ENCODE measurements at regions not wholly inside any gene's neighbourhood (a gene's known extent, or its start where the extent isn't known, plus 50 kb on each side); places are given as distances from the start of the nearest gene placed in this dataset.

DNA sequence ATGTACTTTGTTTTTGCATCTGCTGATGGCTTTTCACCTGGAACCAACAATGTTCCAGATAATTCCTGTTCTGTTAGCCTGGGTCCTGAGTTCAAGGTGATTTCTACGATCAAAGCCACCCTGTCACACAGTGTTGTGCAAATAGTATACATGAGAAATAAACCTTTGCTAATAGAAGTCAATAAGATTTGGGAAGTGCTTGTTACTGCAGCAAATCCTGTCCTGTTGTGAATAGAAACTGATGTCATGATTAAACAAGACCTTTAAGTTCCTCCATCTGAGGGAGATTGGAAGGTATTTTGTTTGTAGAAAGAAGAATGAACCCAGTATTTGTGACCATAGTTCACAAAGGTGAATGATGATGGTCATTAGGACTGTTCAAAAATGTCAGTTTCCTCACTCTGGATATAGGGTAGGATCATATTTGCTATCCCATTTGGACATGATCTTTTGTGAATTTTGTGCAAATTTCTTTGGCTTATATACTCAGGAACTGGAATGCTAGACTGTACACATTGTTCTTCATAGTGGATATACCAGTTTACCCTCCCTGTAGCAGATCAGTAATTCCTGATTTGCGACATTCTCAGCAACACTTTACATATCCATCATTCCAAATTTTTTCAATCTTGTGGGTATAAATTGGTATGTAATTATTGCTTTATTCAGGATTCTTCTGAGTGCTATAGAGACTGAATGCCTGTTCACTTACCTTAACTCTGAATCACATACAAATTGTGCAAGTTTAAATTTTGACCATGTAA, 428.5 kb downstream of the METTL15 start:
- DNase-seq (ENCODE audit: low read depth in 2 of 2) = no peak

DNA sequence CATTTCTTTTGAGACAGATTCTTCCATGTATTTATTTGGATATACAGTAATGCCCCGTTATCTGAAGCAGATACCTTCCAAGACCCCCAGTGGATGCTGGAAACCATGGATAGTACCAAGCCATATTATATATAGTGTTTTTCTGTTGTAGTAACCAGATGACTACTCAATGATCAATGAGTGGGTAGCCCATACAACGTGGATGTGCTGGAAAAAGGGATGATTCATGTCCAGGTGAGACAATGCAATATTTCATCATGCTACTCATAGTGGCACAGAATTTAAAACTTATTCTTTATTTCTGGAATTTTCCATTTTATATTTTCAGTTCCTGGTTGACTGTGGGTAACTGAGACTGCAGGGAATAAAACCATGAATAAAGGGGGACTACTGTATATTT, 427.5 kb downstream of the METTL15 start:
- DNase-seq (ENCODE audit: low read depth in 2 of 2) = no peak

DNA sequence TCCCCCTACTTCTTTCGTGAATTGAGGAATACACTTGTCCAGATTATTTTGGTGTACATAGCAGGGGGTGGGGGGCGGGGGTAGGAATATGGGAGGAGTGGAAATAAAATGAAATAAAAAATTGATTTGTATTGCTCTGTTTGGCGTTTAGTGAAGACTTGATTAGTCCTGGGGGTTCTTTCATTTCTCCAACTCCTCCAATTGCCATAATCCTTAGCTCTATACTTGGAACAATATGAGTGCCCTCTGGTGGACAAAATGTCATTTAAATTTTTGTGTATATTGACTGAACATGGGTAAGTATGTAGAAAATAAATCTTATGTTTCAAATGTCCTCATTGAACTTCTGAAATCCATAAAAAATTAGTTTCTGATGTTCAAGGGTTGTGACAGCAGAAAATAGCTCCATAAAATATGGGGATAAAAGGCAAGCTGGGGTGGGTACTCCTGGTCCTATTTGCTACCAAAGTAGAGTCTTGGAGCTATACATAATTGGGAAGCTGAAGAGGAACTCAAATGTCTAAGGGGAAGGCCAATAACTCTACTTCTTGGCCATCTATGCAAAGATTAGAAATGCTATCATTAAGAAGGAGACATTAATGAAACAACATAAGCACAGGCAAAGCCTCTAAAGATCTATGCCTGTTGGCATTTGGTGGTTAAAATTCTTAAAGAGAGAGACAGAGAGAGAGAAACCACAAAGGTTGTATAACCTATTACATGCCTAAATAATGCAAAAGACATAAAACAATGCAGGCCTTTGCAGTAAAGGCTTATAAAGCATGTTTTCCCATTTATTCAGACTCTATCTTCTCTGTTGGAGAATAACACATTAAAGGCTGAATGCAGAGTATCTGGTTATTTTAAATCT, 421.6 kb downstream of the METTL15 start:
- no peak for DNase-seq (ENCODE audit: low read depth in 2 of 2)

DNA sequence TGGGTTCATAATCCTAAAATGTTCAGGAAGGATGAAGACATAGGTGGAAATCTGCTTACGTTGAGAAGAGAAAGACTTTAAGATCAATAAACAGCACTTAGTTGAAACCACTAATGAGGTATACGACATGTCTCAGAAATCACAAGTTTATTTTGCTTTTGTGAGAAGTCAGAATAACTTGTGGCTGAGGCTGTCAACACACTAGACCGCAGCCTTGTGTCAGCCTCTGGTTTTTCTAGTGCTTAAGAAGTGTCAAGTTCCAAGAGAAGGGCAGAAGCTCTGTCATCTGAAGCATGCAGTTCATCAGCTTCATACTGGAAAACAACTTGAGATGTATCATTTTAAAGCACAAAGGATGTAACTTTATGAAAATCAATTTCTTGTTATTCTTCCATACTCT, 420.9 kb downstream of the METTL15 start:
- DNase-seq (ENCODE audit: low read depth in 2 of 2) = no peak

DNA sequence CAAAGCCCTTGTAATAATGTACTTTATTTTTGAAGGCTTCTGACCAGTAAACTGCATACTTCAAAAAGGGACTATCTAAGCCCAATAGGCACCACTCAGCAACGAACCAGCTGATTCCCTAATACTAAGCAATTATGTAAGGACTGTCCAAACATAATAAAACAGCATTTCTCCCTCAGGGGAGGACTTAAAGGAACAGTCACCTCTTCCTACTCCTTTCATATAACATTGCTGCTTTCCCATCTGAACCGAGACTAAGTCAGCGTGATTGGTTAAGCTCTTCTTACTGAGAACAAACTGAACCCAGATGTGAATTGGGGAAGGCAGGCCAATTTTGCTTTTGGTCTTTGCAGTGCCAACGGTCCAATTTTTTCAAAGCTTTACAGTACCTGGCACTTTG, 420.0 kb downstream of the METTL15 start:
- DNase-seq (ENCODE audit: low read depth in 2 of 2) = no peak

DNA sequence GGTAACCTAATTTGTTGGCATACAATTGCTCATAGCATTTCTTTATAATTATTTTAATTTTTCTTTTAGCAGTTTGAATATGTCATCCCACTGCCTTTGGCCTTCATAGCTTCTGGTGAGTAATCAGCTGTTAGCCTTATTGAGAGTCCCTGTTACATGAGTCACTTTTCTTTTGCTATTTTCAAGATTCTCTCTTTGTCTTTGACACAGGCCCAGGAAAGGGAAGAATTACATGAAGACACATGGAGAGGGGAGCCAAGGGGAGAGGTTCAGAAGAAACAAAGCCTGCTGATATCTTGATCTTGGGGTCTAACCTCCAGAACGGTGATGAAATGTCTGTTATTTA, 418.2 kb downstream of the METTL15 start:
- no peak for DNase-seq (ENCODE audit: low read depth in 2 of 2)

DNA sequence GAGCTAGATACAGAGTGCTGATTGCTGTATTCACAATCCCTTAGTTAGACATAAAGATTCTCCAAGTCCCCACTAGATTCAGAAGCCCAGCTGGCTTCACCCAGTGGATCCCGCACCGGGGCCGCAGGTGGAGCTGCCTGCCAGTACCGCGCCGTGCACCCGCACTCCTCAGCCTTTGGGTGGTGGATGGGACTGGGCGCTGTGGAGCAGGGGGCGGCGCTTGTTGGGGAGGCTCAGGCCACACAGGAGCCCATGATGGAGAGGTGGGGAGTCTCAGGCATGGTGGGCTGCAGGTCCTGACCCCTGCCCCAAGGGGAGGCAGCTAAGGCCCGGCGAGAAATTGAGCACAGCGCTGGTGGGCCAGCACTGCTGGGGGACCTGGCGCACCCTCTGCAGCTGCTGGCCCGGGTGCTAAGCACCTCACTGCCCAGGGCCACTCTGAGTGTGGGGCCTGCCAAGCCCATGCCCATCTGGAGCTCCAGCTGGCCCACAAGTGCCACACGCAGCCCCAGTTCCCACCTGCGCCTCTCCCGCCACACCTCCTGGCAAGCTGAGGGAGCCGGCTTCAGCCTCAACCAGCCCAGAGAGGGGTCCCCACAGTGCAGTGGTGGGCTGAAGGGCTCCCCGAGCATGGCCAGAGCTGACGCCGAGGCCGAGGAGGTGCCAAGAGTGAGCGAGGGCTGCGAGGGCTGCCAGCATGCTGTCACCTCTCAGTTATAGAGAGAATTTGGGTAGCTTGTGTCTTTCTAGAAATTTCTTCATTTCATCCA, 417.6 kb downstream of the METTL15 start:
- DNase-seq (ENCODE audit: low read depth in 2 of 2) = no peak

DNA sequence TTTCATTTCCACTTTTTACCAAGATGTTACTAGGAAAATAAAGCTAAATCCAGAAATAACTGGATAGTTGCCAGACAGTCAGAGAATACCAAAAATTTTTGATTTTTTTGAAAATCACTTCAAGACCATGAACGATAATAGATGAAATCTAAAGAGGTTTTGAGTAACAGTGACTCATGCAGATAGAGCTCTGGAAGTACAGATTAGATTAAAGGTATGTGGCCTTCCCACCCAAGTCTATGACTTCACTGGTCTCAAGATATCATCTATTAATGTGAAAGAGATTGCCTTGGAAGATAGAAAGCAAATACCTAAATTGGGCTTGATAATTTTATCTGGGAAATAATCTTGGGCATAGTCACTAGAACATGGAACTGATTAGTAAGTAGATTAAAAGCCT, 415.9 kb downstream of the METTL15 start:
- DNase-seq (ENCODE audit: low read depth in 2 of 2) = no peak

DNA sequence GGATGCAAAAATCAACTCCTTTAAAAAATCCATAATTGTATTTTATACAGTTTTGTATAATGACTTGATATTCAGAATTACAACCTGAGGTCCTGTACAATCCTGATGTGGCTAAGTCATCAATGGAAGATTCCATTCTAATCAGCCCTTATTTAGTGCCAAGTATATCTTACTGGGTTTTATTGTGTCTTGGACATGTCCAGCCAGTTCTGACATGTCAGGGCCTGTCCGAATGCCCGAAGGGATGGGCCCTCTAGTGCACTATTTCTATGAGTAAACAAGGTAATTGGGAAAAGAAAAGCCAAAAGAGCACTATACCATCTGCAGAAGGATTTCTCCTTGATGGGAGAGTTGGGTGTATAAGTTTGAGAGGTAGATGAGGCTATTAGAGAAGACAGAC, 412.9 kb downstream of the METTL15 start:
- no peak for DNase-seq (ENCODE audit: low read depth in 2 of 2)

DNA sequence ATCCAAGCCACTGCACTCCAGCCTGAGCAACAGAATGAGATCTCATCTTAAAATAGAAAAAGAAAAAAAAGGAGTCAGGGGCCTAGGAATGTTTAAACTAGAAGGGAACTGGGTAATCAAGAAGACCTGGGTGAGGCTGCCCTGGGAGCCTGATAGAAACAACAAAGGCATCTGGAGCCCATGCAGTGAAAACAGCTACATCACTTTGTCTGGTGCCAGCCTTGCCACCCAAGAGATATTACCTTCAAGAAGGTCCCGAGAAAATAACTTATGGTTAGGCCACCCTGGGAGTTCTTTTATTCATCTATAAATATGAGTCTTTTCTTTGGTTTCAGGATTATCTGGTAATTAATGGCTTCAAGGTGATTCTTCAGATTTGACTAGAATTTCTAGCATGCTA, 412.1 kb downstream of the METTL15 start:
- no peak for DNase-seq (ENCODE audit: low read depth in 2 of 2)

DNA sequence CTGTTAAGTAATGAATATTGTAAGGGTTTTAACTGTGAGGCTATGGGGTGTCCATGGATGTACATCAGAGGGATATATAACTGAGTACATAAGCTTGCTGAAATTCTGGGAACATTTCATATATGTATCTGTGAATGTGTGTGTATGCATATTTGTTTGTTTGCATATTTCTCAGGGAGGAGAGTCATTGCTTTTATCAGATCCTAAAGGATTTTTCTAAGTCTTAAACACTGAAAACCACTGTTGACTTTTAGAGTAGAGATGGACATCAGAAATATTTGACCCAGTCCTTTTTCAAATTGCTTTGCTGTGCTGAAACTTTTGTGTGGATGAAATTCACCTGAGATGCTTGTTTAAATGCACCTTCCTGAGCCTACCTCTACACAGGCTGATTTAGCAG, 410.6 kb downstream of the METTL15 start:
- no peak for DNase-seq (ENCODE audit: low read depth in 2 of 2)

DNA sequence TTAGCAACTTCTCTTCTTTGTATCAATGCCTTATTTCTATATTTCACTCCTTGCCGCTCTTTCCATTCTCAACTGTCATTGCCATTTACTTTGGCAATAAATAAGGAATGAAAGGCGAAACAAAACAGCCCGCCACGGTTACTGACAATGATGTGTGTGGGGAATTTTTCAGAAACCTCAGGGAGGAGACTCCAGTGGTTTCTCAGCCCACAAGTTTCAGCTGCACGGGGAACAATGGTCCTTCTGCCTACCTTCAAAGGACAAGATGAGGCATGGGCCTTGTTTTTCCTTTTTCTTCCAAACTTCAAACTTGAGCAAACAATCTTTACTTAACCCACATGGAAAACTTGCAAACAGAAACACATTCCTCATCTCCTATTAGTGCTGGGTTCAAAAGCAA, 409.4 kb downstream of the METTL15 start:
- no peak for DNase-seq (ENCODE audit: low read depth in 2 of 2)

DNA sequence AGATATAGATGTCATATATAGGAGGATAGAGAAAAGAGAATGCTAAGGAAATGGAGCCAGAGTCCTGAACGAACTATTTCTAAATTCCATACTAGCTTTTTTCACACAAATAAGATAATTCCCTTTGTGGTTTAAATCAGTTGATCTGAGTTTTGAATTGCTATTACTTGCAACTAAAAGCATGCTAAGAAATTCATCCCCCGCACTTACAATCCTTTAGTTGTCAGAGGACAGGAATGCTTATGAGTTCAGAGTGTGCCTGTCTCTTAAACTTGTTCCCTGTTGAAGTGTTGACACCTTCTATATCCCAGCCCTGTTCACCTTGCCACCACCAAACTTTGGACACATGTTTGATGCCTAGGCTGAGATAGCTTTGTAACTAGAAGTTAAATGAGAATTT, 406.2 kb downstream of the METTL15 start:
- DNase-seq (ENCODE audit: low read depth in 2 of 2) = no peak

DNA sequence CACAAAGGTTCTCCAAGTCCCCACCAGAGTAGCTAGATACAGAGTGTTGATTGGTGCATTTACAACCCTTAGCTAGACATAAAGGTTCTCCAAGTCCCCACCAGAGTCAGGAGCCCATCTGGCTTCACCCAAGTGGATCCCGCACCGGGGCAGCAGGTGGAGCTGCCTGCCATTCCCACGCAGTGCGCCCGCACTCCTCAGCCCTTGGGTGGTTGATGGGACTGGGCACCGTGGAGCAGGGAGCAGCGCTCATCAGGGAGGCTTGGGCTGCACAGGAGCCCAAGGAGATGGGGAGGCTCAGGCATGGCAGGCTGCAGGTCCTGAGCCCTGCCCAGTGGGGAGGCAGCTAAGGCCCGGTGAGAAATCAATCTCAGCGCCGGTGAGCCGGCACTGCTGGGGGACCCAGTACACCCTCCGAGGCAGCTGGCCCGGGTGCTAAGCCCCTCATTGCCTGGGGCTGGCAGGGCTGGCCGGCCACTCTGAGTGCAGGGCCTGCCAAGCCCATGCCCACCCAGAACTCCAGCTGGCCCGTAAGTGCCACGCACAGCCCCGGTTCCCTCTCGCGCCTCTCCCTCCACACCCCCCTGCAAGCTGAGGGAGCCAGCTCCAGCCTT, 404.1 kb downstream of the METTL15 start:
- DNase-seq (ENCODE audit: low read depth in 2 of 2) = no peak

DNA sequence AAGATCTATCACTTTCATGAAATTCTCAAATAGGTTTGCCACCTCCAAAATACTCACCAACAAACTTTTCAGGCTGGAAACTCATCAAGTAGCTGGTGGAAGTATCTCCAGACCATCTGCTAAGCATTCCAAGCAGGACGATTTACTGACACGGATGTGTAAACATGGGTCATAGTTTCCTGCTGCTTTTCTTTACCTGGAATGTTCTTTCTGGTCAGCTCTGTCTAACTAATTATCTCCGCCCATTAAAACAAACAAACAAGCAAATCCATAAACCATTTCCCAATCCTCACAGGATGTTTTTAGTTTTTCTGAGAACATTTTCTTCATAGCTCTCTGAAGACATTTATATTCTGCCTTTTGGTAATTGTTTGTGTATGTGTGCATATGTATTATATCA, 397.0 kb downstream of the METTL15 start:
- no peak for DNase-seq (ENCODE audit: low read depth in 2 of 2)

DNA sequence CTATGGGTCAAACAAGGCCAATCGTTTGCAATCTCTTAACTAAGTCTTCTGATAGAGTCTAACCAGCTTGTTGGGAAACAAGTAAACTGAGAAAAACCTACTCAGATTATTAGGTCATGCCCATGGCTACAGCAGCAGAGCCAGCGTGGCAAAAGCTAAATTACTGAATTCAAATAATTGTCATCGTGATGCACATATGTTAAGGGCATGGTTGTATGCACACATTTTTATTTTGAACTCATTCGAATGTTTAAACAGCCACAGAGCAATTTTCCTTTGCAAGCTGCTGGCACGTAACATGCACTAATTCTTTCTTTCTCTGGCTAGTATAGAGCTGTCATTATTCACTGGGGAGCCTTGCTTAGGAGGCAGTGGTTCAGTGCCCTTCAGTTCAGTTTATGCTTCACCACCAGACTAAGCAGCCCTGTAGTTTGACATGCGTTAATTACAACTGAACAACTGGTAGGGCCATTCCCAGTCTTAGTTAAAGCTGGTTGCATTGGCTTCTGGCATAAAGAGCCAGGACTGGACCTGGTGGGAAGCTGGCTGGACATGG, 396.4 kb downstream of the METTL15 start:
- DNase-seq (ENCODE audit: low read depth in 2 of 2) = no peak

DNA sequence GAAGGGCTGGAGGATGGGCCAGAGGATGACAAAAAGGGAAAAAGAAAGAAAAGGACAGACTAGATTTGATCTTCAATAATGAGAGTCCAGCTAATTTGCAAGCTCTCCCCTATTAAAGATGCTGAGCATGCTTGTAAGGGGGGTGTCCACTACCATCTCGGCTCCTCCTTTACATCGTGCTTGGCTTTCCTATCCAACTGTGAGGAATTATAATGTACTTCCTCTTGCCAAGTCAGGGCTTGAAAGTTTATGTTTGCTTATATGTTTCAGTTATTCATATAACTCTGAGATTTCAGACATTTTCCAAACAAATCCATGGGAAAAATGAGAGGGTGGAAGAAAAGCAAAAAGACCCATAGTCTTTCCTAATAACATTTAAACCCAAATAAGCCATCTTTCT, 387.1 kb downstream of the METTL15 start:
- DNase-seq (ENCODE audit: low read depth in 2 of 2) = no peak

DNA sequence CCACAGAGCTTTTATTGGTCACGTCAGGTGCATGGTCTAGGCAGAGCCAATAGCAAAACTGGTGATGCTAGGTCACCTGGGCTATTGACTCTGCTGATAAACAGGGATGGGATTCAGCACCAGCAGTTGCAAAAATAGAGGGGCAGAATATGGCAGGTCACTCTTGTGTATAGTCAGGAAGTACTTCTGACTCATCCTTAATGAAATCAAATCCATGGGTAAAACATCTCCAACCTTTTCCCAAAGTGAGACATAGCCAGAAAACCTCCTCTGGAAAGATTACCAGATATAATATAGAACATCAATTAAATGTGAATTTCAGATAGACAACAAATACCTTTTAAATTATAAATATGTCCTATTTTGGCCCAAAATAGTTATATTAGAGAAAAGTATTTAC, 383.2 kb downstream of the METTL15 start:
- DNase-seq (ENCODE audit: low read depth in 2 of 2) = no peak

DNA sequence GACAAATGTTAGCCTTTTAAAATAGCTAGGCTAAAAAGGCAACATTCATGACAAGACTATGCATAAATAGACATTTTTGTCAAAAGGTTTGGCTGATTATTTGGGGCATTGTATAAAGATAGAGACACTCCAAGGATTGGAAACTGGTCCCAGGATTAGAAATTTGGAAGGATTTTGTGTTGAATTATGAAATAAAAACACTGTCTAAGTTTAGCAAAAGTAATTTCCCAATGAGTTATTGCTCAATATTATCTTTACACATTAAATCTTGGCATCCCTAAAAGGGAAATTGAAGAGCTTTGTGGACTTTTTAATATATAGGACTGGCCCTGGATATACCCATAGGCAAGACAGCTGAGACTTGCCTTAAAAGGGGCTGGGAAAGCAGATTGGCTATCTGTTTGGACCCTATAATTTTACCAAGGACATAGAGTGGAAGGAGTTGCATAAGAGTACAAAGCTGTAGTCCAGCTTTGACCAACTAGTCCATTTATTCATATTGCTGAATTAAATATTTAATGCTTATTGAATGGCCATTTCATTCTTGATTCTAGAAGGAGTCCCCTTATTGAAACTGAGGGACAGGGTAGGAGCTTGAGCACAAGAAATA, 382.7 kb downstream of the METTL15 start:
- no peak for DNase-seq (ENCODE audit: low read depth in 2 of 2)

DNA sequence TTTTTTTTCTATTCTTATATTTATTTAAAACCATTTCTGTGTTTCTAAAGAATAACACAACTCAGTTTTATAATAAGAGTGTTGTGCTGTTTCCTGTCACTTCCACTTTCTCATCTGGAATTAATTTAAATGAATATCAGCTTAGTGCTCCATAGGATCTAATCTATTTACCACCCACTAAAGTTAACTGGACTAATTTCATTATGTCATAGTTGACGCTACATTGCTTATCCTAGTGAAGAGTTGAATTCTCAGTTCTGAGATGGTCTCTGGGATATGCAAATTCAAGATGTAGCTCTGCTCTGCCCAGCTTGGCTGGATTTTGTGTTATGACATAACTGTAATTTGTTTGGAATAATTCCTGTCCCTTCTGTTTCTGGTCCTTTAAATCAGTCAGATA, 380.1 kb downstream of the METTL15 start:
- no peak for DNase-seq (ENCODE audit: low read depth in 2 of 2)

DNA sequence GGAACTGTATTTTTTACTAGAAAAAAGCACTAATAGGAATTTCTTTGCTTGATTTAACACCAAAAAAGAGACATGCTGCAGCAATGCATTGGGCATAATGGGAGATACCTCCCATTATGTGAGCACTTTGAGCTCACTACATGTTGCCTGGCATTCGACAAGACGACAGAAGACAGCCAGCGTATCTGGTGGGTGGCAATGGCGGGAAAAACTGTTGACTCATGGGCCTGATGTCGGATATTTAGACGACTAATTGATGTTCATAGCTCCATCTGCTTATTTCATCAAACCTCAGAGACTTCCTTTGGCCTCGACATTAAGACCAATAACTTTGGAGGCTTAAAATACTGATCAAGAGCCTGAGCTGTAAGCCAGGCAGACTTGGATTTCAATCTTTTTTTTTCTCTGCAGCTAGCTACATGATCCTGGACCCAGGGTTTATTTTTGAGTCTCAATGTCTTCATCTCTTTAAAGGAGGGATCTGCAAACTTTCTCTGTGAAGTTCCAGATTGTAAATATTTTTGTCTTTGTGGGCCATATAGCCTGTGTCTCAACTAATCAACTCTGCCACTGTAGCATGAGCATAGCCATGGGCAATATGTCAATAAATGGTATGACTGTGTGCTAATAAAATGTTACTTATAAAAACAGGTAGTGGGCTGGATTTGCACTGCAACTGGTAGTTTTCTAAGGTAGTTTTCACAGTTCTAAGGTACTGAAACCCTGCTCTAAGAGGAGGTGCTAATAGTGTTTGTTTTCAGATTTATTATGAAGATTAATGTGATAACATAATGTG, 375.1 kb downstream of the METTL15 start:
- DNase-seq (ENCODE audit: low read depth in 2 of 2) = no peak

Measured in stimulated activated CD4-positive, alpha-beta T cell treated with anti-CD3 and anti-CD28 coated beads, Interleukin-12 subunit alpha, Interleukin-12 subunit beta, amount 100 ng/mL, for 24 hours (primary cell).